ENCODE measurements at regions not wholly inside any gene's neighbourhood (a gene's known extent, or its start where the extent isn't known, plus 50 kb on each side); places are given as distances from the start of the nearest gene placed in this dataset.
"Not testable (repeated sequence)": the region's sequence is repeated elsewhere in the genome, so short reads cannot be mapped to it uniquely, and the experiment has no call there.

- Histone ChIP-seq H3K4me1 (no peaks in the 10 kb centered on the region), H3K27me3 (no peaks in the 10 kb centered on the region), H3K4me3 (no peak overlapping the region), H3K27ac (no peak overlapping the region), H3K36me3 (no peaks in the 10 kb centered on the region), H3K9me3 (no peaks in the 10 kb centered on the region)
- DNase-seq = no peak
- intact Hi-C loops (cut with DNase I; ENCODE audit: low total_unique reads) = no loop called here
- no peak for TF ChIP-seq CTCF (IDR thresholded peaks at IDR 0.05)
Measured at GRCh38 chr7:52569151-52569550, 466.3 kb upstream of the POM121L12 start.

GRCh38 chr7:52565974-52566373, 469.5 kb upstream of the POM121L12 start:
- no peaks in the 10 kb centered on the region for H3K27me3 ChIP-seq
- no peaks in the 10 kb centered on the region for H3K4me1 ChIP-seq
- H3K9me3 ChIP-seq = no peaks in the 10 kb centered on the region
- no peak for DNase-seq
- H3K4me3 ChIP-seq = no peak overlapping the region
- no peaks in the 10 kb centered on the region for H3K36me3 ChIP-seq
- intact Hi-C loops (cut with DNase I; ENCODE audit: low total_unique reads) = no loop called here
- no peak overlapping the region for H3K27ac ChIP-seq
- no peak for TF ChIP-seq CTCF (IDR thresholded peaks at IDR 0.05)

GRCh38 chr7:52555805-52556204, 479.6 kb upstream of the POM121L12 start:
- Histone ChIP-seq H3K4me3 (no peak overlapping the region), H3K27me3 (no peaks in the 10 kb centered on the region), H3K27ac (no peak overlapping the region), H3K9me3 (no peaks in the 10 kb centered on the region), H3K4me1 (no peaks in the 10 kb centered on the region), H3K36me3 (no peaks in the 10 kb centered on the region)
- TF ChIP-seq CTCF (IDR thresholded peaks at IDR 0.05) = no peak
- DNase-seq = no peak
- intact Hi-C loops (cut with DNase I; ENCODE audit: low total_unique reads) = no loop called here

GRCh38 chr7:52547308-52547910, 488.0 kb upstream of the POM121L12 start:
- no peak for TF ChIP-seq CTCF (IDR thresholded peaks at IDR 0.05)
- Histone ChIP-seq H3K27ac (no peak overlapping the region), H3K27me3 (no peaks in the 10 kb centered on the region), H3K9me3 (no peaks in the 10 kb centered on the region), H3K36me3 (no peaks in the 10 kb centered on the region), H3K4me1 (no peaks in the 10 kb centered on the region), H3K4me3 (no peak overlapping the region)
- intact Hi-C loops (cut with DNase I; ENCODE audit: low total_unique reads) = no loop called here
- no peak for DNase-seq

- DNase-seq; H3K27ac ChIP-seq; H3K4me1 ChIP-seq; H3K36me3 ChIP-seq; H3K27me3 ChIP-seq; H3K4me3 ChIP-seq; H3K9me3 ChIP-seq; intact Hi-C loops (cut with DNase I; ENCODE audit: low total_unique reads): not testable (repeated sequence)
Measured at GRCh38 chr7:52541198-52541765, 494.2 kb upstream of the POM121L12 start.

- Histone ChIP-seq H3K9me3 (no peaks in the 10 kb centered on the region), H3K4me1 (no peaks in the 10 kb centered on the region), H3K36me3 (no peaks in the 10 kb centered on the region), H3K4me3 (no peak overlapping the region), H3K27ac (no peak overlapping the region), H3K27me3 (no peaks in the 10 kb centered on the region)
- intact Hi-C loops (cut with DNase I; ENCODE audit: low total_unique reads) = no loop called here
- DNase-seq = no peak
- no peak for TF ChIP-seq CTCF (IDR thresholded peaks at IDR 0.05)
Measured at GRCh38 chr7:52540041-52540440, 495.4 kb upstream of the POM121L12 start.

All from tibial artery (tissue), 4 donors.